ENCODE measurements at regions not wholly inside any gene's neighbourhood (a gene's known extent, or its start where the extent isn't known, plus 50 kb on each side); places are given as distances from the start of the nearest gene placed in this dataset.

GRCh38 chr11:112632866-112633505, 328.2 kb upstream of the NCAM1 start:
- Histone ChIP-seq H3K27me3 (peaks cover 28% of the 10 kb centered on the region), H4K20me1 (ENCODE audit: insufficient read depth, poor library complexity, severe bottlenecking) (no peaks in the 10 kb centered on the region), H3K4me3 (no peak overlapping the region), H3K36me3 (replicated peaks; ENCODE audit: insufficient read depth, low read depth) (no peaks in the 10 kb centered on the region), H3K4me1 (ENCODE audit: insufficient read depth) (no peaks in the 10 kb centered on the region), H3K9me3 (ENCODE audit: low read depth) (no peaks in the 10 kb centered on the region), H3K27ac (no peak overlapping the region), H3K79me2 (no peaks in the 10 kb centered on the region), H3K4me2 (no peak overlapping the region), H3K9me2 (replicated peaks; ENCODE audit: insufficient read depth) (no peaks in the 10 kb centered on the region), H2AFZ (no peak overlapping the region)
- 77% methylated on average over 5 of the region's 5 CpGs for WGBS (ENCODE audit: low lambda C conversion rate, missing lambda C conversion rate)
- DNase-seq (ENCODE audit: low spot score): no peak
- TF ChIP-seq CTCF (IDR thresholded peaks at IDR 0.05; ENCODE audit: poor library complexity) (no peak), EZH2phosphoT487 (IDR thresholded peaks at IDR 0.05; ENCODE audit: low read depth, severe bottlenecking, unreplicated experiment) (no peak), EZH2 (IDR thresholded peaks at IDR 0.05; ENCODE audit: borderline replicate concordance) (no peak)

GRCh38 chr11:112634551-112634950, 326.7 kb upstream of the NCAM1 start:
- TF ChIP-seq EZH2phosphoT487 (IDR thresholded peaks at IDR 0.05; ENCODE audit: low read depth, severe bottlenecking, unreplicated experiment) (no peak), EZH2 (IDR thresholded peaks at IDR 0.05; ENCODE audit: borderline replicate concordance) (no peak), CTCF (IDR thresholded peaks at IDR 0.05; ENCODE audit: poor library complexity) (no peak)
- H3K4me3 ChIP-seq: no peak overlapping the region
- H2AFZ ChIP-seq: no peak overlapping the region
- no peak overlapping the region for H3K27ac ChIP-seq
- WGBS (ENCODE audit: low lambda C conversion rate, missing lambda C conversion rate): 55% methylated on average over 6 of the region's 6 CpGs
- H3K36me3 ChIP-seq (replicated peaks; ENCODE audit: insufficient read depth, low read depth): no peaks in the 10 kb centered on the region
- H3K9me2 ChIP-seq (replicated peaks; ENCODE audit: insufficient read depth): no peaks in the 10 kb centered on the region
- H3K27me3 ChIP-seq: peaks cover 28% of the 10 kb centered on the region
- no peaks in the 10 kb centered on the region for H4K20me1 ChIP-seq (ENCODE audit: insufficient read depth, poor library complexity, severe bottlenecking)
- H3K79me2 ChIP-seq: no peaks in the 10 kb centered on the region
- H3K4me2 ChIP-seq: no peak overlapping the region
- no peaks in the 10 kb centered on the region for H3K4me1 ChIP-seq (ENCODE audit: insufficient read depth)
- DNase-seq (ENCODE audit: low spot score): no peak
- no peaks in the 10 kb centered on the region for H3K9me3 ChIP-seq (ENCODE audit: low read depth)

DNA sequence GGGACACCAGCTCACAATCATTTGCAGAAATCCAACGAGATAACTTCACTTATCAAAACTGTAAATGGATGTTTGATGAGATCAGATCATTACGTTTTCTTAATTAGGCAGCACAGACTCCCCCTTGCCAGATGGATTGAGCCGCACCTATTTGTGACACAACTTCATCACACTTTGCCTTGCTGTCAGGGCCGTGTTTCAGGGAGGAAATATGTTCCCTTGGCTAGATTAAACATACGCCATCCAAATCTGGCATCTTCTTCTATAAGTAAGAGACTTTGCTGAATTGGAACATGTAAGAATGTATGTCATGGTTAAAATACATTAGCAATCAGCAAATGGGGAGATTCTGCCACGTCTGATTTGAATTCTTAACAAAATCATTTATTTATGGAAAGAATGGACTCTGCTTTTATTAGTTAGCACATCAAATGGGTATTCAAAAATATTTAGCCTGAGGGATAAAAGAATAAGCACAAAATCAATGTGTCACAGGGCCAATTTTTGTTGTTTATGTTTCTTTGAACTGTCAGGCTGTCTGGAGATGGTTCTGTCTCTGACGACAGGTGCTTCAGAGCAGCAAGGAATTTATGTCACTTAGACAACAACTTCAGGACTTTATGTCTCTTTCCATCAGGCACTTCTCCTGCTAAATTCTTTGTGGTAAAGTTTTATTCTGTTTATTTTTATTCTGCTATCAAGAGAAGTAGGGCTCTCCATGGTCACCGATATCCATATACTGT, 326.1 kb upstream of the NCAM1 start:
- H3K4me2 ChIP-seq: no peak overlapping the region
- no peak overlapping the region for H3K27ac ChIP-seq
- no peak for DNase-seq (ENCODE audit: low spot score)
- TF ChIP-seq CTCF (IDR thresholded peaks at IDR 0.05; ENCODE audit: poor library complexity) (no peak), EZH2 (IDR thresholded peaks at IDR 0.05; ENCODE audit: borderline replicate concordance) (no peak)
- no peaks in the 10 kb centered on the region for H3K36me3 ChIP-seq (replicated peaks; ENCODE audit: insufficient read depth, low read depth)
- no peaks in the 10 kb centered on the region for H3K79me2 ChIP-seq
- no peaks in the 10 kb centered on the region for H4K20me1 ChIP-seq (ENCODE audit: insufficient read depth, poor library complexity, severe bottlenecking)
- H3K4me1 ChIP-seq (ENCODE audit: insufficient read depth): no peaks in the 10 kb centered on the region
- no peaks in the 10 kb centered on the region for H3K9me2 ChIP-seq (replicated peaks; ENCODE audit: insufficient read depth)
- peaks cover 28% of the 10 kb centered on the region for H3K27me3 ChIP-seq
- no peak overlapping the region for H3K4me3 ChIP-seq
- no peaks in the 10 kb centered on the region for H3K9me3 ChIP-seq (ENCODE audit: low read depth)
- H2AFZ ChIP-seq: no peak overlapping the region
- WGBS (ENCODE audit: low lambda C conversion rate, missing lambda C conversion rate): 66% methylated on average over 8 of the region's 8 CpGs

Data from hepatocyte (in vitro differentiated cells).